ENCODE measurements at regions not wholly inside any gene's neighbourhood (a gene's known extent, or its start where the extent isn't known, plus 50 kb on each side); places are given as distances from the start of the nearest gene placed in this dataset.

GRCh38 chr12:125643055-125643454 lies 577.8 kb downstream of the AACS start:
- SMC1A ChIA-PET (ENCODE audit: uncharacterized antibody, unreplicated experiment), result no interaction called here
- no peak for ATAC-seq

More at GRCh38 chr12:125643055-125643454, 577.8 kb downstream of the AACS start:
- no peaks in the 10 kb centered on the region for H4K20me1 ChIP-seq (ENCODE audit: control insufficient read depth, insufficient read depth)
- no peaks in the 10 kb centered on the region for H3K9me3 ChIP-seq (replicated peaks; ENCODE audit: control insufficient read depth, insufficient read depth, low read length)
- no peaks in the 10 kb centered on the region for H3K27me3 ChIP-seq (replicated peaks in 1 of 2; ENCODE audit: control insufficient read depth in 2 of 2, insufficient read depth in 2 of 2, low read length in 1 of 2)
- ChIA-PET POLR2A (no interaction called here), RAD21 (ENCODE audit: unreplicated experiment) (no interaction called here), CTCF (no interaction called here)
- BruUV-seq (replicated peaks), result no TSS peak
- FAIRE-seq (no peak), DNase-seq (ENCODE audit: low read depth, low spot score) (no peak)
- 3% methylated on average over 2 of the region's 2 CpGs for WGBS (ENCODE audit: insufficient coverage, insufficient replicate concordance, low lambda C conversion rate, missing lambda C conversion rate)
- H3K36me3 ChIP-seq (ENCODE audit: control insufficient read depth in 2 of 2, insufficient read depth in 2 of 2, low read length in 1 of 2), result no peaks in the 10 kb centered on the region
- intact Hi-C loops (cut with micrococcal nuclease; ENCODE audit: unreplicated experiment) (no loop called here), in situ Hi-C loops (cut with MboI) (no loop called here)
- H3K4me1 ChIP-seq (ENCODE audit: control insufficient read depth, insufficient read depth, low read length), result no peaks in the 10 kb centered on the region
- TF ChIP-seq CEBPB (IDR thresholded peaks at IDR 0.05; ENCODE audit: borderline replicate concordance in 1 of 2, low read depth in 2 of 2, low read length in 2 of 2) (no peak), PRDM15 (CRISPR knock-in tag; IDR thresholded peaks at IDR 0.05) (no peak), RBBP5 (conservative IDR thresholded peaks at IDR 0.05) (no peak), REST (IDR thresholded peaks at IDR 0.05; ENCODE audit: low read depth, low read length) (no peak), SUZ12 (IDR thresholded peaks at IDR 0.05; ENCODE audit: unreplicated experiment) (no peak), MEF2A (IDR thresholded peaks at IDR 0.05; ENCODE audit: insufficient read depth, low read depth, low read length) (no peak)
- no peaks in the 10 kb centered on the region for H3K79me2 ChIP-seq (ENCODE audit: control insufficient read depth, insufficient read depth, low read length)
- H3K27ac ChIP-seq (ENCODE audit: control insufficient read depth, insufficient read depth), result no peak overlapping the region
- H3K9ac ChIP-seq (ENCODE audit: control insufficient read depth, insufficient read depth, low read length), result no peak overlapping the region
- H3K4me3 ChIP-seq, result no peak overlapping the region
- no peak overlapping the region for H3K4me2 ChIP-seq (ENCODE audit: control insufficient read depth, insufficient read depth)
- no peak overlapping the region for H2AFZ ChIP-seq (ENCODE audit: control insufficient read depth, low read depth, low read length)
